ENCODE measurements at regions not wholly inside any gene's neighbourhood (a gene's known extent, or its start where the extent isn't known, plus 50 kb on each side); places are given as distances from the start of the nearest gene placed in this dataset.

GRCh38 chr5:13027874-13028273 lies 916.6 kb downstream of the DNAH5 start:
- Histone ChIP-seq H2BK5ac (ENCODE audit: low read depth, low read length) (no peak overlapping the region), H3K9me3 (ENCODE audit: insufficient read depth in 2 of 2, low read depth in 1 of 2, low read length in 1 of 2) (no peaks in the 10 kb centered on the region), H3K4me1 (replicated peaks in 1 of 4; ENCODE audit: control insufficient read depth in 3 of 4, insufficient read depth in 4 of 4, low read length in 3 of 4) (no peaks in the 10 kb centered on the region), H3K27ac (ENCODE audit: low read depth, low read length) (no peak overlapping the region), H3K4me2 (ENCODE audit: insufficient read depth in 1 of 2, low read depth in 2 of 2, low read length in 2 of 2) (no peak overlapping the region), H2BK12ac (ENCODE audit: low read depth, low read length) (no peak overlapping the region), H3K14ac (ENCODE audit: insufficient read length) (no peak overlapping the region), H2AFZ (ENCODE audit: low read length) (no peak overlapping the region), H3K18ac (ENCODE audit: extremely low read depth, low read length) (no peak overlapping the region), H3K23me2 (ENCODE audit: low read depth, low read length) (no peaks in the 10 kb centered on the region), H3K4me3 (ENCODE audit: extremely low read depth in 1 of 4, insufficient read depth in 2 of 4, low read depth in 3 of 4, low read length in 4 of 4) (no peak overlapping the region), H2BK15ac (ENCODE audit: low read length) (no peak overlapping the region), H4K20me1 (replicated peaks in 1 of 2; ENCODE audit: control insufficient read depth in 1 of 2, insufficient read depth in 2 of 2, low read length in 2 of 2) (no peaks in the 10 kb centered on the region), H2AK5ac (ENCODE audit: low read depth, low read length) (no peak overlapping the region), H3K4ac (replicated peaks; ENCODE audit: insufficient read length, low read depth, low read length) (no peak overlapping the region), H2BK120ac (replicated peaks; ENCODE audit: low read depth, low read length) (no peak overlapping the region), H3K79me1 (ENCODE audit: low read depth, low read length) (no peaks in the 10 kb centered on the region), H4K8ac (ENCODE audit: extremely low read depth, insufficient read depth, low read length) (no peak overlapping the region), H3K36me3 (ENCODE audit: control insufficient read depth in 2 of 4, insufficient read depth in 4 of 4, low read length in 3 of 4) (no peaks in the 10 kb centered on the region), H3K27me3 (replicated peaks in 1 of 4; ENCODE audit: control insufficient read depth in 3 of 4, extremely low read depth in 1 of 4, insufficient read depth in 3 of 4, low read length in 3 of 4) (no peaks in the 10 kb centered on the region), H4K91ac (replicated peaks; ENCODE audit: insufficient read length, low read length) (no peak overlapping the region), H3K79me2 (ENCODE audit: control insufficient read depth in 1 of 2, insufficient read depth in 2 of 2, low read length in 2 of 2) (no peaks in the 10 kb centered on the region), H2BK20ac (ENCODE audit: low read length) (no peak overlapping the region), H3K56ac (replicated peaks; ENCODE audit: insufficient read length, low read depth, low read length) (no peak overlapping the region), H3K23ac (ENCODE audit: insufficient read length) (no peak overlapping the region), H3K9ac (replicated peaks in 1 of 4; ENCODE audit: extremely low read depth in 1 of 4, low read depth in 3 of 4, low read length in 3 of 4) (no peak overlapping the region), H4K5ac (ENCODE audit: insufficient read length, low read depth, low read length) (no peak overlapping the region)
- DNase-seq (ENCODE audit: low read depth in 1 of 2, low spot score in 2 of 2) (no peak), FAIRE-seq (no peak)
- ChIA-PET POLR2A (ENCODE audit: partially characterized antibody) (no interaction called here), CTCF (ENCODE audit: partially characterized antibody) (no interaction called here)
- TF ChIP-seq RAD21 (IDR thresholded peaks at IDR 0.05 in 1 of 2, conservative IDR thresholded peaks at IDR 0.05 in 1 of 2; ENCODE audit: low read depth in 2 of 2, low read length in 2 of 2) (no peak), RXRA (IDR thresholded peaks at IDR 0.05; ENCODE audit: insufficient read depth, low read depth, low read length) (no peak), CREB1 (IDR thresholded peaks at IDR 0.05) (no peak)
- 96% methylated on average over 4 of the region's 4 CpGs; no CpG with 5 or more reads in 1 of the 2 experiments for WGBS, 2 experiments (ENCODE audit: extremely low coverage in 1 of 2, insufficient coverage in 1 of 2, insufficient read length in 1 of 2, insufficient replicate concordance in 2 of 2, low coverage in 1 of 2, low lambda C conversion rate in 2 of 2, missing lambda C conversion rate in 1 of 2)

Data from H1 (cell line).